T-helper 9 cell (primary cell): ENCODE measurements at regions not wholly inside any gene's neighbourhood (a gene's known extent, or its start where the extent isn't known, plus 50 kb on each side); places are given as distances from the start of the nearest gene placed in this dataset.

Experiments used
- DNase-seq: peaks from one replicate; pipeline ENCODE4 v3.0.0-alpha.2; 2020

DNA sequence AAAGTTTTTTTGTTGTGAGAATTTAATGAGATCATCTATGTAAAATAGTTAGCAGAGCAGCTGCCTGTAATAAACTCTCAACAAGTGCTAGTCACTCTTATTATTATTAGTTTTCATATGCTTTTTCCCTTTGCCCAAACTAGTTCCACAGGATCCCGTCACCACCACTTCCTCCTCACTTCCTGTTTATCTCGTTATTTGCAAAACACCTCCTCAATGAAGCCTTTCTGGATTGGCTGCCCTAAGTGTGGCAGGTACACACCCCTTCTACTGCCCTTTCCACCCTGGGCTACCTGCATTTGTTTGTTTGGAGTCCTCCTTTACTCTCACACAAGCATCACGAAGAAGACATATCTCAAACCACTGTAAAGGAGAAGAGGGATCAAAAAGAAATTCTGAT is 54.4 kb upstream of the KLF3 start:
- no peak for DNase-seq

DNA sequence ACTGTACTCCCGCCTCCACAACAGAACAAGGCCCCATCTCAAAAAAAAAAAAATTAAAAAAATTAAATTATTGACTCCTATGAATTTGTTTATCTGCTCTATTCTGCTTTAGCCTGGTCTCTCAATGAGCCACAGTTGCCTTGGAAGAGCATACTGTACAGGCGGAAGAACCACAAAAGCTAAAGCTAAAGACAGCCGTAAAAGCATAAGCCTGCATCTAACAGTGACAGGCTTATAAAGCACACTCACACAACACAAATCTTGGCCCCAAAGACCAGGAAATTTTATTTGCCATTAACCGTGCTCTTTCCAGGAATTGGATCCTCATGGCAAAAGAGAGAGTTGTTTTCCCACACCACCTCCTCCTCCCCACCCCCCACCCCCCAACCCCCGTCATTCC is 53.5 kb upstream of the KLF3 start:
- DNase-seq = no peak

DNA sequence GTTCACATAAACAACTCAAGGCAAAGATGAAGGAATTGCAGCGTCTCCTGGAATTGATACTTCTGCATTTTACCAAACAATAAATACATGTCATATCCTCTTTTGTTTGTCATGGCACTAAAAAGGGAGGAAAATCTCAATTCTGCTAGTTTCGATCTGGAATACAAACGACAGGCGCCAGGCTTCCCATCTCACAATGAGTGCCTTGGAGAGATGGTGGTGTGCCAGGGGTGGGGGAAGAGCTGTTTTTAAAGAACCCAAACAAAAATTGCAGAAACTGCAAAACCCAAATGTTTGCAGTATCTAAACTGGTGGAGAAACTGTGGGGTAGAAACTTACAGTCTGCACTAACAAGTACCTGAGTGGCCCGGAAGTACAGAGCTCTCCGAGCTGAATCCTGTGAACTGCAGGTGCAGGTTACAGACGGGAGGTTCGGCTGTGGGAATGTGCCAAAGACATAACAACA is 53.0 kb upstream of the KLF3 start:
- DNase-seq = no peak

DNA sequence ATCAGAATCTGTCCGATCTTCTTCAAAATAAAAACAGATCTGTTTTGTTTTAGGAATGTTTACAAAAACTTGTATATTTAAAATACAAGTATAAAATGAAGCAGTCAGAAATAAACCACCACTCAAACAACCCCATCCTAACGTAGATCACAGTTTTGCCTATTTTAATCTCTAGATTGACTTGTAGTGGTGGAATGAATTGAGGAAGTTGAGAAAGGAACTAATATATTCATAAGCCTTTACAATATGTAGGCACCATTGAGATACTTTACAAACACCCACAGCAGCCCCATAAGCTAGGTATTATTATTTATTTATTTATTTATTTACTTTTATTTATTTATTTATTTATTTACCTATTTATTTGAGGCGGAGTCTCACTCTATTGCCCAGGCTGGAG is 52.3 kb upstream of the KLF3 start:
- DNase-seq = no peak

DNA sequence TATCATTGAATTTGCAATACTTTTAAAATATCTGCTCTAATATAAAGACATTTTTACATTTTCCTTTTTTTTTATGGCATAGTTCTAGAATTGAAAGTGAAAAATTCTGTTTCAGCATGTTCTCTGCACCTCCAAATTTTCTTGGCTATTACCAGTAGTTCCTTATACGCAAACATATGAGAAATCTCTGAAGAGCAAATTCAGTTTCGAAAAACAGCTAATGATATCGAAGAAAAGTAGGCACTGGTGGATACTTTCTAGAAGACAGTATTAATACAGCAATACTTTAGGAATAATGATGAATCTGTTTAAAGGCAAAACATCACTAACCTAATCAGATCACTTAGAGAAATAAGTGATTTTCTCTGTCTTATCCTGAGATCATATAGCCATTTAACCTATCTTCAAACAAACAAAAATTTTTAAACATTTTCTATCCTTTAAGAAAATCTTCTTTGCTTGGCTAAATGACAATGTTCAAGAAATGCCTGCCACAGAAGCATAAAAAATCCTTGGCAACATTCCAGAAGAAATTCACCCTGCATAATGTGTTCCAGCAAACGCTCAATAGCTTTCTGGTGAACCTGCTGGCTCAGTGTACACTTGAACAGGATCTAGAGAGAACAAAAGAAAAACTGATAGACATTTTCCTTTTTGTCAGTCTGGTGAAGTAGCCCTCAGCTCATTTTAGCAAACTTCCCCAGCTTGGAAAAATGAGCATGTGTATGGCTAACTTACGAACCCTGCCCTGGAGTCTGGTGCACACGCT is 51.2 kb upstream of the KLF3 start:
- no peak for DNase-seq
